ENCODE measurements at regions not wholly inside any gene's neighbourhood (a gene's known extent, or its start where the extent isn't known, plus 50 kb on each side); places are given as distances from the start of the nearest gene placed in this dataset.
"Not testable (repeated sequence)": the region's sequence is repeated elsewhere in the genome, so short reads cannot be mapped to it uniquely, and the experiment has no call there.

DNA sequence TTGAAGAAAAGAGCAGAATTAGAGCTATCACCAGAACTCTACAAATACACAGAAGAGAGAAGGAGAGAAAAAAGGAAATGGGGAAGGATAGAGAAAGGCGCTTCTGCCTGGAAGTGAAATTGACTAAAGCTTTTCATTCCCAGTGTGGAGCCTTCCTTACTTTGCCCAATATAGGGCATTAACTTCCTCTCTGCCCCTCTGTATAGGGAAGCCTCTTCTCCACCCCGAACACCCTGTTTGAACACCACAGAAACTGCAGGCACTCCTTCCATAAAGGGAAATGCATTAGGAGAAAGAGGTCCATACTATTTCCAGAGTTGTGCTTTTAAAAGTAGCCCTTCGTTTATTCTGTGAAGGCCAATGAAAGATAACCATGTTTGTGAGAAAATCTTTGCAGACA is 248.5 kb downstream of the RAP2B start:
- Histone ChIP-seq H3K27ac (ENCODE audit: low read depth in 1 of 2, low read length in 1 of 2) (no peak overlapping the region), H3K9ac (ENCODE audit: insufficient read depth in 1 of 2, low read length in 2 of 2) (no peak overlapping the region), H3K9me3 (ENCODE audit: control insufficient read depth in 4 of 4, insufficient read depth in 3 of 4, low read length in 3 of 4) (no peaks in the 10 kb centered on the region), H3K36me3 (ENCODE audit: control insufficient read depth in 4 of 4, insufficient read depth in 4 of 4, low read length in 4 of 4) (no peaks in the 10 kb centered on the region), H3K4me3 (no peak overlapping the region), H3K27me3 (ENCODE audit: control insufficient read depth in 3 of 3, insufficient read depth in 3 of 3, low read length in 2 of 3) (no peaks in the 10 kb centered on the region), H3K4me1 (ENCODE audit: control insufficient read depth in 5 of 5, insufficient read depth in 5 of 5, low read length in 5 of 5) (no peaks in the 10 kb centered on the region)
- TF ChIP-seq, protein P1, sequence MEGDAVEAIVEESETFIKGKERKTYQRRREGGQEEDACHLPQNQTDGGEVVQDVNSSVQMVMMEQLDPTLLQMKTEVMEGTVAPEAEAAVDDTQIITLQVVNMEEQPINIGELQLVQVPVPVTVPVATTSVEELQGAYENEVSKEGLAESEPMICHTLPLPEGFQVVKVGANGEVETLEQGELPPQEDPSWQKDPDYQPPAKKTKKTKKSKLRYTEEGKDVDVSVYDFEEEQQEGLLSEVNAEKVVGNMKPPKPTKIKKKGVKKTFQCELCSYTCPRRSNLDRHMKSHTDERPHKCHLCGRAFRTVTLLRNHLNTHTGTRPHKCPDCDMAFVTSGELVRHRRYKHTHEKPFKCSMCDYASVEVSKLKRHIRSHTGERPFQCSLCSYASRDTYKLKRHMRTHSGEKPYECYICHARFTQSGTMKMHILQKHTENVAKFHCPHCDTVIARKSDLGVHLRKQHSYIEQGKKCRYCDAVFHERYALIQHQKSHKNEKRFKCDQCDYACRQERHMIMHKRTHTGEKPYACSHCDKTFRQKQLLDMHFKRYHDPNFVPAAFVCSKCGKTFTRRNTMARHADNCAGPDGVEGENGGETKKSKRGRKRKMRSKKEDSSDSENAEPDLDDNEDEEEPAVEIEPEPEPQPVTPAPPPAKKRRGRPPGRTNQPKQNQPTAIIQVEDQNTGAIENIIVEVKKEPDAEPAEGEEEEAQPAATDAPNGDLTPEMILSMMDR (IDR thresholded peaks at IDR 0.05; ENCODE audit: control extremely low read depth, extremely low read depth) = no peak
- DNase-seq (no peak), ATAC-seq (ENCODE audit: insufficient read depth, low FRiP score) (no peak)
- WGBS, 2 donors = 49 to 62% methylated on average over 3 of the region's 3 CpGs

DNA sequence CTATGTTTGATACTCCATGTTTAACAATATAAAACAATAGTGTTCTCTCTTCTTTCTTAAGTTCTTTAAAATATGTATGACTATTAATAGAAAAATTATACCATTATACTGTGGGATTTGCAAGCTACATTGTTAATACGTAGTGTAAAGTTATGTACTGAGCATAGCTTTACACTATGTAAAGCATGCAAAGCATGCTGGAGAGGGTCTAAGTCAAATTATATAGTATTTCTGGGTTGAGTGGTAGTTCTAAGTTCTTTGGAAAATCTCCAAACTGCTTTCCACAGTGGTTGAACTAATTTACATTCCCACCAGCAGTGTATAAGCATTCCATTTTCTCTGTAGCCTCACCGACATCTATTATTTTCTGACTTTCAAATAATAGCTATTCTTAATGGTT is 253.0 kb downstream of the RAP2B start:
- Histone ChIP-seq H3K27ac (ENCODE audit: low read depth in 1 of 2, low read length in 1 of 2) (no peak overlapping the region), H3K9ac (ENCODE audit: insufficient read depth in 1 of 2, low read length in 2 of 2) (no peak overlapping the region), H3K27me3 (ENCODE audit: control insufficient read depth in 3 of 3, insufficient read depth in 3 of 3, low read length in 2 of 3) (no peaks in the 10 kb centered on the region), H3K4me1 (ENCODE audit: control insufficient read depth in 5 of 5, insufficient read depth in 5 of 5, low read length in 5 of 5) (no peaks in the 10 kb centered on the region), H3K9me3 (ENCODE audit: control insufficient read depth in 4 of 4, insufficient read depth in 3 of 4, low read length in 3 of 4) (peaks cover 0 to 8% (median 4%) of the 10 kb centered on the region in 4 donors), H3K36me3 (ENCODE audit: control insufficient read depth in 4 of 4, insufficient read depth in 4 of 4, low read length in 4 of 4) (no peaks in the 10 kb centered on the region), H3K4me3 (no peak overlapping the region)
- TF ChIP-seq, protein P1 (IDR thresholded peaks at IDR 0.05; ENCODE audit: control extremely low read depth, extremely low read depth) = no peak
- 81 to 82% methylated on average over 2 of the region's 2 CpGs for WGBS, 2 donors
- DNase-seq (no peak), ATAC-seq (ENCODE audit: insufficient read depth, low FRiP score) (no peak)

DNA sequence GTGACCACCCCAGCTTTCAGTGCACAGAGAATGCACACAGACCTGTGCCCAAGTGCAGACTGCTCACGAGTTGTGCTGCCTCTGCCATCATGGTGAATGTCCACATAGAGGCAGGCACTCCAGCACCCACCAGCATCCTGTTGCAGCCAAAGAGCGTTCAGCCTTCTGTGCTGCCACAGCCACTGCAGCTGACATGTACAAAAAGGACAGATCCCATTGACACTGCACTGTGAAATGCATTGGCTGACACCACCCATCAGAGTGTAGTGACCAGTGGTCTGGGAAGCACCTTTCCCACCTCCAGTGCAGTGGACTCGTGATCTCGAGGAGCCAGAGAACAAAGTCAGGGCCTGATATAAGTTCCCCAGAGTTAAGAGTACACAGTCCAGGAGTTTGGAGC is 260.3 kb downstream of the RAP2B start:
- no peaks in the 10 kb centered on the region for H3K27me3 ChIP-seq (ENCODE audit: control insufficient read depth in 3 of 3, insufficient read depth in 3 of 3, low read length in 2 of 3)
- no peak overlapping the region for H3K27ac ChIP-seq (ENCODE audit: low read depth in 1 of 2, low read length in 1 of 2)
- H3K4me3 ChIP-seq = no peak overlapping the region
- no peaks in the 10 kb centered on the region for H3K36me3 ChIP-seq (ENCODE audit: control insufficient read depth in 4 of 4, insufficient read depth in 4 of 4, low read length in 4 of 4)
- no peak for ATAC-seq (ENCODE audit: insufficient read depth, low FRiP score)
- H3K9ac ChIP-seq (ENCODE audit: insufficient read depth in 1 of 2, low read length in 2 of 2) = no peak overlapping the region
- no peak for DNase-seq
- 86 to 88% methylated on average over 4 of the region's 4 CpGs for WGBS, 2 donors
- TF ChIP-seq, protein P1 (IDR thresholded peaks at IDR 0.05; ENCODE audit: control extremely low read depth, extremely low read depth) = no peak
- peaks cover 0 to 21% (median 16%) of the 10 kb centered on the region in 4 donors for H3K9me3 ChIP-seq (ENCODE audit: control insufficient read depth in 4 of 4, insufficient read depth in 3 of 4, low read length in 3 of 4)
- H3K4me1 ChIP-seq (ENCODE audit: control insufficient read depth in 5 of 5, insufficient read depth in 5 of 5, low read length in 5 of 5) = no peaks in the 10 kb centered on the region

DNA sequence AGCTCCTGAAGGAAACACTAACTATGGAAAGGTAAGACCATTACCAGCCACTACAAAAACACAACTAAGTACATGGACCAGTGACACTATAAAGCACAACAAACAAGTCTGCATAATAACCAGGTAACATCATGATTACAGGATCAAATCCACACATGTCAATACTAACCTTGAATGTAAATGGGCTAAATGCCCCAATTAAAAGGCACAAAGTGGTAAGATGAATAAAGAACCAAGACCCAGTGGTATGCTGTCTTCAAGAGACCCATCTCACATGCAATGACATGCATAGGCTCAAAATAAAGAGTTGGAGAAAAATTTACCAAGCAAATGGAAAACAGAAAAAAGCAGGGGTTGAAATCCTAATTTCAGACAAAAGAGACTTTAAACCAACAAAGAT is 261.8 kb downstream of the RAP2B start:
- not testable (repeated sequence) for DNase-seq; H3K27me3 ChIP-seq (ENCODE audit: control insufficient read depth in 3 of 3, insufficient read depth in 3 of 3, low read length in 2 of 3); H3K27ac ChIP-seq (ENCODE audit: low read depth in 1 of 2, low read length in 1 of 2); H3K4me3 ChIP-seq; H3K36me3 ChIP-seq (ENCODE audit: control insufficient read depth in 4 of 4, insufficient read depth in 4 of 4, low read length in 4 of 4); H3K4me1 ChIP-seq (ENCODE audit: control insufficient read depth in 5 of 5, insufficient read depth in 5 of 5, low read length in 5 of 5); H3K9ac ChIP-seq (ENCODE audit: insufficient read depth in 1 of 2, low read length in 2 of 2); ATAC-seq (ENCODE audit: insufficient read depth, low FRiP score)
- peaks cover 0 to 20% (median 13%) of the 10 kb centered on the region in 4 donors for H3K9me3 ChIP-seq (ENCODE audit: control insufficient read depth in 4 of 4, insufficient read depth in 3 of 4, low read length in 3 of 4)

Measured in lung (tissue), 11 donors.